ENCODE measurements at regions not wholly inside any gene's neighbourhood (a gene's known extent, or its start where the extent isn't known, plus 50 kb on each side); places are given as distances from the start of the nearest gene placed in this dataset.

DNA sequence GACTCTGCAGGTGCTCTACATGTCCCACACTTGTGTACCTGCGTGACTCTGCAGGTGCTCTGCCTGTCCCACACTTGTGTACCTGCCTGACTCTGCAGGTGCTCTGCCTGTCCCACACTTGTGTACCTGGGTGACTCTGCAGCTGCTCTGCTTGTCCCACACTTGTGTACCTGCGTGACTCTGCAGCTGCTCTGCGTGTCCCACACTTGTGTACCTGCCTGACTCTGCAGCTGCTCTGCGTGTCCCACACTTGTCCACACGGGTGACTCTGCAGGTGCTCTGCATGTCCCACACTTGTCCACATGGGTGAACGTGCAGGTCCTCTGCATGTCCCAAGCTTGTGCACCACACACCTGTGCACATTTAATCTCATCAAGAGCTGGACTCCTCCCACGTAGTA, 576.7 kb upstream of the SALL3 start:
- Histone ChIP-seq H3K9ac (ENCODE audit: low read length in 2 of 2) (no peak overlapping the region), H3K36me3 (ENCODE audit: control insufficient read depth in 2 of 2, insufficient read depth in 2 of 2, low read length in 2 of 2) (no peaks in the 10 kb centered on the region), H3K4me1 (ENCODE audit: control insufficient read depth, insufficient read depth, low read length) (no peaks in the 10 kb centered on the region), H3K9me3 (ENCODE audit: control insufficient read depth in 2 of 2, low read length in 2 of 2) (no peaks in the 10 kb centered on the region), H3K4me3 (ENCODE audit: low read length in 2 of 2) (no peak overlapping the region), H3K27me3 (ENCODE audit: control insufficient read depth in 1 of 2, insufficient read depth in 2 of 2, low read length in 2 of 2) (peaks cover 3 to 7% of the 10 kb centered on the region in 2 donors), H3K27ac (ENCODE audit: low read length) (no peak overlapping the region)

DNA sequence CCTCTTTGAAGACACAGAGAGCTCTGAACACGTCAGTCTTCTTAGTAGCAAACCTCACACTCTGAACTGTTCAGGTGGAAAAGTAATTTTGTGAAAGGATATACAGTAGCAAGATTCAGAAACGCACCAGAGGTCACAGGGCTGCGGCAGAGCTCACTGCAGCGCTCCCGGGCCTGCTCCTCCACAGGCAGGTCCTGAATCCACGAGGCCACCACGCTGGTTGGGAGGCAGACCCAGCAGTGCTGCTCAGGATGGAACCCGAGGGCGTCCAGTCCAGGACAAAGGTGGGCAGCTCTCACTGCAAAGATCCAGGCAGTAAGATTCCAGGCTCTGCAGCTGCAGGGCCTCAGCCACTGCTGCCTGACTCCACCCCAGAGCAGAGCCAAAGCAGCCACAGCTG, 576.2 kb upstream of the SALL3 start:
- no peak overlapping the region for H3K27ac ChIP-seq (ENCODE audit: low read length)
- H3K4me1 ChIP-seq (ENCODE audit: control insufficient read depth, insufficient read depth, low read length): no peaks in the 10 kb centered on the region
- no peak overlapping the region for H3K9ac ChIP-seq (ENCODE audit: low read length in 2 of 2)
- no peak overlapping the region for H3K4me3 ChIP-seq (ENCODE audit: low read length in 2 of 2)
- H3K9me3 ChIP-seq (ENCODE audit: control insufficient read depth in 2 of 2, low read length in 2 of 2): no peaks in the 10 kb centered on the region
- peaks cover 3 to 7% of the 10 kb centered on the region in 2 donors for H3K27me3 ChIP-seq (ENCODE audit: control insufficient read depth in 1 of 2, insufficient read depth in 2 of 2, low read length in 2 of 2)
- no peaks in the 10 kb centered on the region for H3K36me3 ChIP-seq (ENCODE audit: control insufficient read depth in 2 of 2, insufficient read depth in 2 of 2, low read length in 2 of 2)

- H3K9ac ChIP-seq (ENCODE audit: low read length in 2 of 2): no peak overlapping the region
- H3K36me3 ChIP-seq (ENCODE audit: control insufficient read depth in 2 of 2, insufficient read depth in 2 of 2, low read length in 2 of 2): no peaks in the 10 kb centered on the region
- H3K4me3 ChIP-seq (ENCODE audit: low read length in 2 of 2): no peak overlapping the region
- no peaks in the 10 kb centered on the region for H3K4me1 ChIP-seq (ENCODE audit: control insufficient read depth, insufficient read depth, low read length)
- H3K9me3 ChIP-seq (ENCODE audit: control insufficient read depth in 2 of 2, low read length in 2 of 2): no peaks in the 10 kb centered on the region
- no peak overlapping the region for H3K27ac ChIP-seq (ENCODE audit: low read length)
- H3K27me3 ChIP-seq (ENCODE audit: control insufficient read depth in 1 of 2, insufficient read depth in 2 of 2, low read length in 2 of 2): peaks cover 3 to 7% of the 10 kb centered on the region in 2 donors
Observed at GRCh38 chr18:78405763-78406162, 573.9 kb upstream of the SALL3 start.

DNA sequence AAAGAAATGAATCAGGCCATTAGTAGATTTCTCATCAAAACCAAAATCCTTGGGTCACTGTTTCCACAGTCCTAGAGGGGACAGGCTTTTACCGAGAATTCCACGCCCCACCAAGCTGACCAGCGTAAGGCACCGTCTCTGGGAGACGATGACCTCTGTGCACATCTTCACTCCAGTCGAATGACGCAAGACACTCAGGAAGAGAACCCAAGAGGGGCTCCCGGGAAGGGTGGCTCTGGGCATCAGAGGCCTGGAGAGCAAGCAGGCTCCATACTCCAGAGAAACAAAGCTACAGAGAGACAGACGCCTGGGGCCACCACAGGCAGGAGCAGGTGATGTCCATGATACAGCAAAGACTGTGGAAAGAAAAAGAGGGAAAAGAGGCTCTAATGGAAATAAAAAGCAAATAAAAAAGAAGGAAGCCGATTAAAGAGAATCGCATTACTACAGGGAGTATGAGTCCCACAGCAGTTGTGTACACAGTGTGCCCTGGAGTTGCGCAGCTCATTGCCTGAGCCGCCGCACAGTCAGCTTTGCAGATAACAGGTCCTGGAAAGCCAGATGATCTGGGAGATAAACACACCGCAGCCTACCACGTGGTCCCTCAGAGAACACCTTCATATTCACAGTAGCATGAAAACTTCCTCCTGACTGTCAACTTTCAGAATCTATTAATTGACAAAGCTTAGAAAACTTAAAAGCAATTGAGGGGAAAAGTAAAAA, 572.7 kb upstream of the SALL3 start:
- no peaks in the 10 kb centered on the region for H3K36me3 ChIP-seq (ENCODE audit: control insufficient read depth in 2 of 2, insufficient read depth in 2 of 2, low read length in 2 of 2)
- no peaks in the 10 kb centered on the region for H3K4me1 ChIP-seq (ENCODE audit: control insufficient read depth, insufficient read depth, low read length)
- H3K9me3 ChIP-seq (ENCODE audit: control insufficient read depth in 2 of 2, low read length in 2 of 2): no peaks in the 10 kb centered on the region
- no peak overlapping the region for H3K9ac ChIP-seq (ENCODE audit: low read length in 2 of 2)
- no peak overlapping the region for H3K4me3 ChIP-seq (ENCODE audit: low read length in 2 of 2)
- H3K27ac ChIP-seq (ENCODE audit: low read length): no peak overlapping the region
- H3K27me3 ChIP-seq (ENCODE audit: control insufficient read depth in 1 of 2, insufficient read depth in 2 of 2, low read length in 2 of 2): peaks cover 3 to 7% of the 10 kb centered on the region in 2 donors

- Histone ChIP-seq H3K4me1 (ENCODE audit: control insufficient read depth, insufficient read depth, low read length) (no peaks in the 10 kb centered on the region), H3K36me3 (ENCODE audit: control insufficient read depth in 2 of 2, insufficient read depth in 2 of 2, low read length in 2 of 2) (no peaks in the 10 kb centered on the region), H3K4me3 (ENCODE audit: low read length in 2 of 2) (no peak overlapping the region), H3K9ac (ENCODE audit: low read length in 2 of 2) (no peak overlapping the region), H3K27ac (ENCODE audit: low read length) (no peak overlapping the region), H3K9me3 (ENCODE audit: control insufficient read depth in 2 of 2, low read length in 2 of 2) (no peaks in the 10 kb centered on the region), H3K27me3 (ENCODE audit: control insufficient read depth in 1 of 2, insufficient read depth in 2 of 2, low read length in 2 of 2) (peaks cover 3 to 7% of the 10 kb centered on the region in 2 donors)
Observed at GRCh38 chr18:78407466-78407844, 572.2 kb upstream of the SALL3 start.

- Histone ChIP-seq H3K27ac (ENCODE audit: low read length) (no peak overlapping the region), H3K9ac (ENCODE audit: low read length in 2 of 2) (no peak overlapping the region), H3K27me3 (ENCODE audit: control insufficient read depth in 1 of 2, insufficient read depth in 2 of 2, low read length in 2 of 2) (peaks cover 3 to 7% of the 10 kb centered on the region in 2 donors), H3K4me1 (ENCODE audit: control insufficient read depth, insufficient read depth, low read length) (no peaks in the 10 kb centered on the region), H3K36me3 (ENCODE audit: control insufficient read depth in 2 of 2, insufficient read depth in 2 of 2, low read length in 2 of 2) (no peaks in the 10 kb centered on the region), H3K9me3 (ENCODE audit: control insufficient read depth in 2 of 2, low read length in 2 of 2) (no peaks in the 10 kb centered on the region), H3K4me3 (ENCODE audit: low read length in 2 of 2) (no peak overlapping the region)
Observed at GRCh38 chr18:78408623-78409022, 571.0 kb upstream of the SALL3 start.

- Histone ChIP-seq H3K27me3 (ENCODE audit: control insufficient read depth in 1 of 2, insufficient read depth in 2 of 2, low read length in 2 of 2) (peaks cover 3 to 7% of the 10 kb centered on the region in 2 donors), H3K9ac (ENCODE audit: low read length in 2 of 2) (no peak overlapping the region), H3K27ac (ENCODE audit: low read length) (no peak overlapping the region), H3K4me3 (ENCODE audit: low read length in 2 of 2) (no peak overlapping the region), H3K9me3 (ENCODE audit: control insufficient read depth in 2 of 2, low read length in 2 of 2) (no peaks in the 10 kb centered on the region), H3K36me3 (ENCODE audit: control insufficient read depth in 2 of 2, insufficient read depth in 2 of 2, low read length in 2 of 2) (no peaks in the 10 kb centered on the region), H3K4me1 (ENCODE audit: control insufficient read depth, insufficient read depth, low read length) (no peaks in the 10 kb centered on the region)
Observed at GRCh38 chr18:78410094-78410786, 569.4 kb upstream of the SALL3 start.

- Histone ChIP-seq H3K4me3 (ENCODE audit: low read length in 2 of 2) (no peak overlapping the region), H3K4me1 (ENCODE audit: control insufficient read depth, insufficient read depth, low read length) (no peaks in the 10 kb centered on the region), H3K9me3 (ENCODE audit: control insufficient read depth in 2 of 2, low read length in 2 of 2) (no peaks in the 10 kb centered on the region), H3K27ac (ENCODE audit: low read length) (no peak overlapping the region), H3K27me3 (ENCODE audit: control insufficient read depth in 1 of 2, insufficient read depth in 2 of 2, low read length in 2 of 2) (peaks cover 0 to 1% of the 10 kb centered on the region in 2 donors), H3K36me3 (ENCODE audit: control insufficient read depth in 2 of 2, insufficient read depth in 2 of 2, low read length in 2 of 2) (no peaks in the 10 kb centered on the region), H3K9ac (ENCODE audit: low read length in 2 of 2) (no peak overlapping the region)
Observed at GRCh38 chr18:78411539-78411938, 568.1 kb upstream of the SALL3 start.

DNA sequence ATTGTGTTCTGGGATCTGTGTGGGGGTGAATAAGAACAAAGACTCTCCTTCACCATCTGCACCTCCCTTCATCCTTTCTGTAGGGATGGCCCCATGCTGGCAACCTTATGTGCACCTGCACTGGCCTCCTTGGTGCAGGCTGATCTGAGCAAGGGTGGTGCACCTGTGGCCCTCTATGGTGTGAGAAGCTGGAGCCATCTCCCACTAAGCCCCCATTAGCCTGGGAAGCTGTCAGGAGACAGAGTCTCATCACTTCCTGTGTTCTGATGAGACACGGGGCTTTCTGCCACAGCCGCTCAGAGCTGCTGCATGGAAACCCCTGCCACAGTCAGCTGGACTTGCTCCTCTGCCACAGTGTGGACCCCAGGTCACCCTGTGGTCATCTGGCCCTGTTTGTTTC, 565.3 kb upstream of the SALL3 start:
- Histone ChIP-seq H3K9me3 (ENCODE audit: control insufficient read depth in 2 of 2, low read length in 2 of 2) (no peaks in the 10 kb centered on the region), H3K36me3 (ENCODE audit: control insufficient read depth in 2 of 2, insufficient read depth in 2 of 2, low read length in 2 of 2) (no peaks in the 10 kb centered on the region), H3K4me3 (ENCODE audit: low read length in 2 of 2) (no peak overlapping the region), H3K27me3 (ENCODE audit: control insufficient read depth in 1 of 2, insufficient read depth in 2 of 2, low read length in 2 of 2) (no peaks in the 10 kb centered on the region), H3K9ac (ENCODE audit: low read length in 2 of 2) (no peak overlapping the region), H3K4me1 (ENCODE audit: control insufficient read depth, insufficient read depth, low read length) (no peaks in the 10 kb centered on the region), H3K27ac (ENCODE audit: low read length) (no peak overlapping the region)

GRCh38 chr18:78416853-78417252, 562.8 kb upstream of the SALL3 start:
- no peak overlapping the region for H3K27ac ChIP-seq (ENCODE audit: low read length)
- H3K4me1 ChIP-seq (ENCODE audit: control insufficient read depth, insufficient read depth, low read length): no peaks in the 10 kb centered on the region
- no peak overlapping the region for H3K9ac ChIP-seq (ENCODE audit: low read length in 2 of 2)
- H3K36me3 ChIP-seq (ENCODE audit: control insufficient read depth in 2 of 2, insufficient read depth in 2 of 2, low read length in 2 of 2): no peaks in the 10 kb centered on the region
- H3K27me3 ChIP-seq (ENCODE audit: control insufficient read depth in 1 of 2, insufficient read depth in 2 of 2, low read length in 2 of 2): peaks cover 0 to 2% of the 10 kb centered on the region in 2 donors
- no peaks in the 10 kb centered on the region for H3K9me3 ChIP-seq (ENCODE audit: control insufficient read depth in 2 of 2, low read length in 2 of 2)
- H3K4me3 ChIP-seq (ENCODE audit: low read length in 2 of 2): no peak overlapping the region

GRCh38 chr18:78418379-78418778, 561.2 kb upstream of the SALL3 start:
- no peaks in the 10 kb centered on the region for H3K4me1 ChIP-seq (ENCODE audit: control insufficient read depth, insufficient read depth, low read length)
- no peak overlapping the region for H3K9ac ChIP-seq (ENCODE audit: low read length in 2 of 2)
- peaks cover 0 to 2% of the 10 kb centered on the region in 2 donors for H3K27me3 ChIP-seq (ENCODE audit: control insufficient read depth in 1 of 2, insufficient read depth in 2 of 2, low read length in 2 of 2)
- no peaks in the 10 kb centered on the region for H3K36me3 ChIP-seq (ENCODE audit: control insufficient read depth in 2 of 2, insufficient read depth in 2 of 2, low read length in 2 of 2)
- H3K4me3 ChIP-seq (ENCODE audit: low read length in 2 of 2): no peak overlapping the region
- no peaks in the 10 kb centered on the region for H3K9me3 ChIP-seq (ENCODE audit: control insufficient read depth in 2 of 2, low read length in 2 of 2)
- no peak overlapping the region for H3K27ac ChIP-seq (ENCODE audit: low read length)

All from stomach smooth muscle (tissue), 2 donors.